ENCODE measurements at regions not wholly inside any gene's neighbourhood (a gene's known extent, or its start where the extent isn't known, plus 50 kb on each side); places are given as distances from the start of the nearest gene placed in this dataset.

DNA sequence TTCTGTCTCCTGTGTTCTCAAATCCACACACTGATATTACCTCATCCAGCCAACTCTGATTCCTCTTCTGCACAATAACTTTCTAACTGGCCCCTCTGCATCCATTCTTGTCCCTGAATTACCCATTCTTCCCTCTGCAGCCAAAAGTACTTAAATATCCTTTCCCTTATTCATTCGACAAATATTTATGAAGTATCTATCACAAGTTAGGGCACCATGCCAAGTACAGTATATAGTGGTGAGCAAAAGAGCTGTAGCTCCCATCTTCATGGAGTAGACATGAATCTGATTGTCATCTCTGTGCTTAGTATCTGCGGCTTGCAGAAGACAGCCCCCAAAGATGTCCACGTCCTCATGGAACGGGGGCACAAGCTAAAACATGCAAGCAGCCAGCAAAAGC, 316.8 kb downstream of the SETD4 start:
- Histone ChIP-seq H2AFZ (ENCODE audit: low read depth, low read length) (no peak overlapping the region), H3K4me1 (ENCODE audit: control insufficient read depth, extremely low read depth, insufficient read depth, low read length) (no peaks in the 10 kb centered on the region), H3K36me3 (ENCODE audit: control insufficient read depth in 2 of 2, extremely low read depth in 1 of 2, insufficient read depth in 2 of 2, low read length in 2 of 2) (no peaks in the 10 kb centered on the region), H3K79me2 (ENCODE audit: control insufficient read depth, insufficient read depth, low read length) (no peaks in the 10 kb centered on the region), H3K27ac (ENCODE audit: insufficient read depth, low read depth, low read length) (no peak overlapping the region), H3K9me1 (replicated peaks; ENCODE audit: control insufficient read depth, extremely low read depth, insufficient read depth, low read length) (no peaks in the 10 kb centered on the region), H3K4me2 (ENCODE audit: insufficient read depth, low read length) (no peak overlapping the region), H4K20me1 (replicated peaks; ENCODE audit: control insufficient read depth, extremely low read depth, insufficient read depth, low read length) (no peaks in the 10 kb centered on the region), H3K9ac (replicated peaks; ENCODE audit: extremely low read depth, insufficient read depth, low read length) (no peak overlapping the region), H3K4me3 (replicated peaks in 1 of 3; ENCODE audit: insufficient read depth in 1 of 3, low read depth in 1 of 3, low read length in 3 of 3) (no peak overlapping the region), H3K27me3 (ENCODE audit: control insufficient read depth in 2 of 2, insufficient read depth in 2 of 2, low read length in 2 of 2) (peaks cover 7 to 20% of the 10 kb centered on the region in 2 experiments), H3K9me3 (replicated peaks; ENCODE audit: control insufficient read depth, insufficient read depth, low read length) (no peaks in the 10 kb centered on the region)
- no peak for DNase-seq (ENCODE audit: low read depth, low spot score)
- ChIA-PET CTCF (interaction anchor here (1.6 kb wide), 1 partner anchor 13 kb away, joined by 8 read pairs; no protein-coding TSS in a partner anchor), POLR2A (no interaction called here)
- FAIRE-seq: no peak
- no TSS peak for BruUV-seq (replicated peaks)
- TF ChIP-seq, protein P1, sequence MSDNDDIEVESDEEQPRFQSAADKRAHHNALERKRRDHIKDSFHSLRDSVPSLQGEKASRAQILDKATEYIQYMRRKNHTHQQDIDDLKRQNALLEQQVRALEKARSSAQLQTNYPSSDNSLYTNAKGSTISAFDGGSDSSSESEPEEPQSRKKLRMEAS (IDR thresholded peaks at IDR 0.05; ENCODE audit: insufficient read depth, insufficient read length): no peak
- TF ChIP-seq MYC (IDR thresholded peaks at IDR 0.05; ENCODE audit: low read depth, low read length): no peak
- TF ChIP-seq FOS (IDR thresholded peaks at IDR 0.05; ENCODE audit: borderline replicate concordance, insufficient read depth, low read length): no peak
- no peak for TF ChIP-seq POLR2A (IDR thresholded peaks at IDR 0.05; ENCODE audit: low read depth, low read length)
- no peak for TF ChIP-seq GATA2 (IDR thresholded peaks at IDR 0.05; ENCODE audit: insufficient read depth, insufficient read length, low read depth, low read length)
- TF ChIP-seq, protein P2, sequence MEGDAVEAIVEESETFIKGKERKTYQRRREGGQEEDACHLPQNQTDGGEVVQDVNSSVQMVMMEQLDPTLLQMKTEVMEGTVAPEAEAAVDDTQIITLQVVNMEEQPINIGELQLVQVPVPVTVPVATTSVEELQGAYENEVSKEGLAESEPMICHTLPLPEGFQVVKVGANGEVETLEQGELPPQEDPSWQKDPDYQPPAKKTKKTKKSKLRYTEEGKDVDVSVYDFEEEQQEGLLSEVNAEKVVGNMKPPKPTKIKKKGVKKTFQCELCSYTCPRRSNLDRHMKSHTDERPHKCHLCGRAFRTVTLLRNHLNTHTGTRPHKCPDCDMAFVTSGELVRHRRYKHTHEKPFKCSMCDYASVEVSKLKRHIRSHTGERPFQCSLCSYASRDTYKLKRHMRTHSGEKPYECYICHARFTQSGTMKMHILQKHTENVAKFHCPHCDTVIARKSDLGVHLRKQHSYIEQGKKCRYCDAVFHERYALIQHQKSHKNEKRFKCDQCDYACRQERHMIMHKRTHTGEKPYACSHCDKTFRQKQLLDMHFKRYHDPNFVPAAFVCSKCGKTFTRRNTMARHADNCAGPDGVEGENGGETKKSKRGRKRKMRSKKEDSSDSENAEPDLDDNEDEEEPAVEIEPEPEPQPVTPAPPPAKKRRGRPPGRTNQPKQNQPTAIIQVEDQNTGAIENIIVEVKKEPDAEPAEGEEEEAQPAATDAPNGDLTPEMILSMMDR (IDR thresholded peaks at IDR 0.05; ENCODE audit: extremely low read depth in 1 of 2, insufficient read depth in 1 of 2, low read depth in 1 of 2, low read length in 2 of 2): no peak
- TF ChIP-seq POLR2AphosphoS5 (IDR thresholded peaks at IDR 0.05; ENCODE audit: insufficient read depth, low read depth, low read length): no peak
- TF ChIP-seq JUN (IDR thresholded peaks at IDR 0.05; ENCODE audit: borderline replicate concordance, insufficient read depth, insufficient read length, low read depth): no peak
- no peak for TF ChIP-seq EZH2 (IDR thresholded peaks at IDR 0.05; ENCODE audit: borderline replicate concordance, low read depth, low read length, severe bottlenecking)
- intact Hi-C loops (cut with micrococcal nuclease): no loop called here
- dilution Hi-C loops (cut with MboI; ENCODE audit: extremely low pct_ligation_motif_present, low sequenced_read_pairs): no loop called here

Measured in endothelial cell of umbilical vein (primary cell).